Left lung (tissue), 4 donors: ENCODE measurements at regions not wholly inside any gene's neighbourhood (a gene's known extent, or its start where the extent isn't known, plus 50 kb on each side); places are given as distances from the start of the nearest gene placed in this dataset.

Source experiments
- ATAC-seq: fragments of 200-7000 bp; cut with Tn5 transposase; one replicate; pipeline ENCODE4 v1.9.1; 2020; ENCODE audit warnings: moderate library complexity
- DNase-seq, 4 donors: peaks; one replicate each; pipeline ENCODE4 v3.0.0-alpha.2; 2013 to 2020
- H3K27ac ChIP-seq, 2 donors: fragments of 200-600 bp; sonication (generic) in 1 of 2; one replicate each; pipeline versions ENCODE4 v1.5.0 to v1.8.0; 2020 to 2021
- H3K27me3 ChIP-seq, 2 donors: fragments of 200-600 bp; sonication (generic) in 1 of 2; one replicate each; pipeline versions ENCODE4 v1.5.0 to v1.8.0; 2020 to 2021
- H3K36me3 ChIP-seq, 2 donors: fragments of 200-600 bp; sonication (generic) in 1 of 2; one replicate each; pipeline versions ENCODE4 v1.5.0 to v1.8.0; 2020 to 2021
- H3K4me1 ChIP-seq, 2 donors: fragments of 200-600 bp; one replicate each; pipeline ENCODE4 v1.8.0; 2021
- H3K4me3 ChIP-seq, 2 donors: fragments of 200-600 bp; sonication (generic) in 1 of 2; one replicate each; pipeline versions ENCODE4 v1.5.0 to v1.8.0; 2020 to 2021; ENCODE audit warnings: mild to moderate bottlenecking in 1 of 2
- H3K9me3 ChIP-seq, 2 donors: fragments of 200-600 bp; sonication (generic) in 1 of 2; one replicate each; pipeline versions ENCODE4 v1.5.0 to v1.8.0; 2020 to 2021
- CTCF ChIP-seq, 2 donors: fragments of 200-600 bp; sonication (generic) in 1 of 2; IDR thresholded peaks; one replicate each; pipeline versions ENCODE4 v1.5.0 to v1.8.0; 2021; ENCODE audit warnings: antibody characterized with exemption in 2 of 2
- intact Hi-C, 2 donors: fragments of 100-400 bp; cut with DNase I; formaldehyde crosslinking; loops; one replicate each; pipeline versions ENCODE4 v1.11.2 to v1.14.2; 2022
- donor health status: DM: no; HTN: yes; CAD: no.
- donor health status: DM: no; HTN: no; CAD: no.

DNA sequence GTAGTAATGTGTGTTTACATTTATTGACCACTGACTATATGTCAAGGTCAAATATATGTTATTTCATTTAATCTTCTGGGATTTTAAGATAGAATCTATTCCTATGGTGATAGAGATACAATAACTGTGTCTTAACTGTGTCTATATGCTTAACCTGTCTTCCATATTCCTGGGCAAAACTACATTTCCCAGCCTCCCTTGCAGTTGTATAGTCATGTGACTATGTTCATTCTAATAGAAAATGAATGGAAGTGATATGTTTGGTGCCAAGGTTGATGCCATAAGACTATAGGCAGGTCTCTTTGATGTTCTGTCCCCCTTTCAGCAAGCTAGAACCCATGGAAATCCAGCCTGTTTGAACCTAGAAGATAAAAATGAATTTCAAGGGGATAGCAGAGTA, 258.8 kb upstream of the PDZRN3 start:
- no peak for DNase-seq
- Histone ChIP-seq H3K4me1 (no peaks in the 10 kb centered on the region), H3K27me3 (no peaks in the 10 kb centered on the region), H3K4me3 (no peak overlapping the region), H3K9me3 (no peaks in the 10 kb centered on the region), H3K27ac (no peak overlapping the region), H3K36me3 (no peaks in the 10 kb centered on the region)
- TF ChIP-seq CTCF (IDR thresholded peaks at IDR 0.05), result no peak
- intact Hi-C loops, result no loop called here
- ATAC-seq, result no peak

GRCh38 chr3:73874606-73875369, 250.0 kb upstream of the PDZRN3 start:
- no peak for TF ChIP-seq CTCF (IDR thresholded peaks at IDR 0.05)
- Histone ChIP-seq H3K27ac (no peak overlapping the region), H3K36me3 (no peaks in the 10 kb centered on the region), H3K4me1 (no peaks in the 10 kb centered on the region), H3K27me3 (no peaks in the 10 kb centered on the region), H3K4me3 (no peak overlapping the region), H3K9me3 (no peaks in the 10 kb centered on the region)
- ATAC-seq, result no peak
- DNase-seq, result no peak
- intact Hi-C loops, result no loop called here

DNA sequence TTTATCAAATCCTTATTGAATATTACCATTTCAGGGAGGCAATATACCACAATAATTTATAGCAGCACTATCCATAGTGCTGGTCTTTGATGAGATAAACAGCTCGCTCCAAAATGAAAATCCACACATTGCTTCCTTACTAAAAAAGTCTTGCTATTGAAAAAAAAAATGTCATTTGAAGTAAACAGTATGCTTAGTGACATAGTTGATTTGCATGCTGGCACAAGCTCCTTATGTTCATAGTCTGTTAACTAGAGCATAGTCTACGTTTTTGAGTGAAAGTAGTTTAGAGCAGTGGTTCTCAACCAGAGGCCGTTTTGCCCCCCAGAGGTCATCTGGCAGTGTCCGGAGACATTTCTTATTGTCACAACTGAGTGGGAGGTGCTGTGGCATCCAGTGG, 249.4 kb upstream of the PDZRN3 start:
- no peaks in the 10 kb centered on the region for H3K27me3 ChIP-seq
- TF ChIP-seq CTCF (IDR thresholded peaks at IDR 0.05), result no peak
- H3K36me3 ChIP-seq, result no peaks in the 10 kb centered on the region
- DNase-seq (no peak), ATAC-seq (no peak)
- H3K9me3 ChIP-seq, result no peaks in the 10 kb centered on the region
- H3K4me3 ChIP-seq, result no peak overlapping the region
- no peaks in the 10 kb centered on the region for H3K4me1 ChIP-seq
- no peak overlapping the region for H3K27ac ChIP-seq
- intact Hi-C loops, result no loop called here

- H3K27me3 ChIP-seq, result no peaks in the 10 kb centered on the region
- no peak overlapping the region for H3K27ac ChIP-seq
- peak; percentile 74 for ATAC-seq
- H3K36me3 ChIP-seq, result no peaks in the 10 kb centered on the region
- H3K4me1 ChIP-seq, result no peaks in the 10 kb centered on the region
- peak; percentile 11 to 26 for TF ChIP-seq CTCF (IDR thresholded peaks at IDR 0.05)
- peak in 2 of 4 donors; percentile 68 to 70 for DNase-seq
- no peaks in the 10 kb centered on the region for H3K9me3 ChIP-seq
- intact Hi-C loops, result no loop called here
- H3K4me3 ChIP-seq, result no peak overlapping the region
These were observed 244.1 kb upstream of the PDZRN3 start for GRCh38 chr3:73868688-73869315.

- intact Hi-C loops, result no loop called here
- Histone ChIP-seq H3K4me3 (no peak overlapping the region), H3K4me1 (no peaks in the 10 kb centered on the region), H3K27me3 (no peaks in the 10 kb centered on the region), H3K36me3 (no peaks in the 10 kb centered on the region), H3K27ac (no peak overlapping the region), H3K9me3 (no peaks in the 10 kb centered on the region)
- no peak for TF ChIP-seq CTCF (IDR thresholded peaks at IDR 0.05)
- no peak for ATAC-seq
- no peak for DNase-seq
These were observed 242.8 kb upstream of the PDZRN3 start for GRCh38 chr3:73867524-73867923.
